8988T (cell line): ENCODE measurements at regions not wholly inside any gene's neighbourhood (a gene's known extent, or its start where the extent isn't known, plus 50 kb on each side); places are given as distances from the start of the nearest gene placed in this dataset.
"Not testable (repeated sequence)": the region's sequence is repeated elsewhere in the genome, so short reads cannot be mapped to it uniquely, and the experiment has no call there.

ENCODE experiments used
- DNase-seq: peaks from one replicate; pipeline ENCODE4 v3.0.0; 2011

- DNase-seq, result no peak
Observed at GRCh38 chr12:23197266-23197665, 572.3 kb downstream of the ETNK1 start.

- no peak for DNase-seq
Observed at GRCh38 chr12:23202728-23203127, 577.8 kb downstream of the ETNK1 start.

- DNase-seq, result no peak
Observed at GRCh38 chr12:23204933-23205778, 580.2 kb downstream of the ETNK1 start.

GRCh38 chr12:23209793-23210192 lies 584.8 kb downstream of the ETNK1 start:
- DNase-seq, result no peak

GRCh38 chr12:23210573-23210972 lies 585.6 kb downstream of the ETNK1 start:
- DNase-seq, result no peak

- no peak for DNase-seq
Observed at GRCh38 chr12:23211384-23212320, 586.7 kb downstream of the ETNK1 start.

GRCh38 chr12:23217158-23217557 lies 592.2 kb downstream of the ETNK1 start:
- no peak for DNase-seq

- DNase-seq, result no peak
Observed at GRCh38 chr12:23217667-23218066, 592.7 kb downstream of the ETNK1 start.

- DNase-seq, result no peak
Observed at GRCh38 chr12:23221066-23221465, 596.1 kb downstream of the ETNK1 start.

GRCh38 chr12:23221926-23222325 lies 597.0 kb downstream of the ETNK1 start:
- DNase-seq, result no peak

GRCh38 chr12:23222801-23223200 lies 597.8 kb downstream of the ETNK1 start:
- DNase-seq, result no peak

- DNase-seq, result no peak
Observed at GRCh38 chr12:23228101-23228500, 603.1 kb downstream of the ETNK1 start.

GRCh38 chr12:23230899-23231298 lies 605.9 kb downstream of the ETNK1 start:
- DNase-seq, result no peak

GRCh38 chr12:23236066-23236780 lies 611.3 kb downstream of the ETNK1 start:
- no peak for DNase-seq

- DNase-seq, result no peak
Observed at GRCh38 chr12:23236811-23237210, 611.8 kb downstream of the ETNK1 start.

GRCh38 chr12:23238190-23238589 lies 613.2 kb downstream of the ETNK1 start:
- no peak for DNase-seq

- no peak for DNase-seq
Observed at GRCh38 chr12:23238957-23239356, 614.0 kb downstream of the ETNK1 start.

- no peak for DNase-seq
Observed at GRCh38 chr12:23245186-23245585, 620.2 kb downstream of the ETNK1 start.

GRCh38 chr12:23253191-23253590 lies 628.2 kb downstream of the ETNK1 start:
- DNase-seq, result no peak

GRCh38 chr12:23253910-23254309 lies 628.9 kb downstream of the ETNK1 start:
- not testable (repeated sequence) for DNase-seq

- DNase-seq, result no peak
Observed at GRCh38 chr12:23259558-23259957, 634.6 kb downstream of the ETNK1 start.

- no peak for DNase-seq
Observed at GRCh38 chr12:23262670-23263069, 637.7 kb downstream of the ETNK1 start.

GRCh38 chr12:23277831-23278230 lies 652.9 kb downstream of the ETNK1 start:
- DNase-seq, result no peak
